ENCODE measurements at regions not wholly inside any gene's neighbourhood (a gene's known extent, or its start where the extent isn't known, plus 50 kb on each side); places are given as distances from the start of the nearest gene placed in this dataset.

DNA sequence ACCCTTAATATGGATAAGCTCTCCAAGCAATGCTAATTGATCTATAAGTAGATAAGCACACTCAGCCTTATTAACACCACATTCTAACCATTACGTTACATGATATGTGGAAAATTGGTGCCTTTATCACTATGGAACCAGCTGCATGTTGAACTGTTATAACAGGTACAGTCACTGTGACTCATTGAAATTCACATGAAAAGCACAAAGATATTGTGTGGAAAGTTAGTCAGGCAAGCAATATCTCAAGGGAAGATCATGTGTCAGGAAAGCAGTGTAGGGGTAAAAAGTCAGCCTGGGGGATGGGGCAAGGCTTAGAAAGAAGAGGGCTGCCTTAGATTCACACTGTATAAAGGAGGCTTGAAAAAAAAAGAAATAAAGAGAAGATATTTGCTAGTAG lies 313.7 kb upstream of the SMIM31 start:
- no peak for DNase-seq

- DNase-seq, result no peak
Observed at GRCh38 chr4:164441109-164441508, 312.8 kb upstream of the SMIM31 start.

DNA sequence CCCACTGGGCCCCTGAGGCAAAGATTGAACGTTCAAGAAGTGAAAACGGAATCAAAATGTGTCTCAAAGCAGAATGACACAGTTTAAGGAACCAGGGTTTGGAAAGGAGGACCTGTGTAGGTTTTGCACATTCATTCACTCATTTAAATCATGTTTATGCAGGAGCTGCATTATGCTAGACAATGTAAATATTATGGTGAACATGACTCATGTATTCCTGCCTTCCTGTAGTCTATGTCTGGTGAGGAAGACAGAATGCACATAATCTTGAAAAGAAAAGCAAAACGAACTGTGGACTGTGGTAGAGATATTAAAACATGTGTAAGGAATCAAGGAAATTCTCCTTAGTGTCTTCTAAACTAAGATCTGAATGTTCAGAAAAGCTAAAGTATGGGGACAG lies 311.8 kb upstream of the SMIM31 start:
- DNase-seq, result no peak

- DNase-seq, result no peak
Observed at GRCh38 chr4:164446516-164446915, 307.4 kb upstream of the SMIM31 start.

DNA sequence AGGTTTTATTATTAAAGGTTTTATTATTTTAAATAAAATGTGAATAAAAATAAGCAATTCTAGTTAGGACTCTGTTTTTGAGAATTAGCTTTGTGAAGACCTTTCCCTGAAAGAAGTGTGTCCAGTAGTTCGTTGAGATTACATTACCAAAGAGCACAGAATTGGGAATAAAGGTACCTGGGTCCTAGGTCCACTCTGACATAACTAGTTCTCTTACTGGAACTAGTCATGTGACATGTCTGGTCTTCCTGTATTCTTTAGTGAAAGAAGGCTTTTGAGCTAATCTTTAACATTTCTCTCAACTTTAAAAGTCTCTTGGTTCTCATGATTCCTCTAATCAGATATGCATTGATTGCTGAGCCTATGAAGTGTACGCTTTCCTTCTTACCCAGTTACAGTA lies 292.0 kb upstream of the SMIM31 start:
- no peak for DNase-seq

GRCh38 chr4:164462471-164462870 lies 291.5 kb upstream of the SMIM31 start:
- DNase-seq, result no peak

DNA sequence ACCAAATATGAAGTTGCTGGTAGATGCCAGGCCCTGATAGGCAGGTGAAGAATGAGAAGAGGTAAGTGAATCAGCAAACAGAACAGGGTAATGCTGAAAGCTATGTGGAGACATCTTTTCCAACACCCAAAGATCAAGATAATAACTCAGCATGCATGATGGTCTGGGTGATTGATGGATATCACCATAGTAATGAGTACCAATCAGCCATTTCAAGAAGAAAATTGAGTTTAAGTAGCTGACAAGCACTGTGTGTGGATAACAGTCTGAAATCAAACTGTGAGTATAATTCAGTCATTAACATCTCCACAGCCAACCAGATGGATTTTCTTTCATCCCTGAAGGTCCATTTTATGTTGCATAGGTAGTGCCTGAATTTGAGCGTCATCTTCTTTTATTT lies 289.6 kb upstream of the SMIM31 start:
- no peak for DNase-seq

GRCh38 chr4:164467493-164467892 lies 286.4 kb upstream of the SMIM31 start:
- no peak for DNase-seq

DNA sequence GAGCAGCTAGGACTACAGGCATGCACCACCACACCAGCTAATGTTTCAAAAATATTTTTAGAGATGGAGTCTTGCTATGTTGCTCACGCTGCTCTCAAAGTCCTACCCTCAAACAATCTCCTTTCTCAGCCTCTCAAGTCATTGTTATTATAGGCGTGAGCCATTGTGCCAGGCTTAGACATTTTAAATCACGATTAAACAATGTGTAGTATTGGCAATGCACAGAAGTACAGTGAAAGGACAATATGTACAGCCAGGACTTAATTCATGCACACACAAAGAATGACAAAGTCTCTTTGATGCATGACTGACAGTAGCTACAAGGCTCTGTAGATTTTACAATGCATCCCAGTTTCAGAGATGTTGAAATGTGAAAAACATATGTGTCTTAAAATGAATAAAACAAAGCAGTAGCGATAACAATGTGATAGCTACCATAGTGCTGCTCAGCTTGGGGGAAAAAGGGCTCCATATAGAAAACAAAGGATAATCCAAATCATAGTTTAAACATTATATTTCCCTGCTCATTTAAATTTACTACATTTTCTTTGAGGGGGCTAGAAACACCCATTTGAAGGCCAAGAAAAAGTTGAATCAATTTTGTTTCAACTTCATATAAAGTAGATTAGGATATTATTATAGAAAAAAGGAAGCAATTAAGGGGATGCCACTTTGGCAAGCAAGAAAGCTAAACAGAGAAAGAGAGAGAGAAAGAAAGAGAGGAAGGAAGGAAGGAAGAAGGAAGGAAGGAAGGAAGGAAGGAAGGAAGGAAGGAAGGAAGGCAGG lies 272.4 kb upstream of the SMIM31 start:
- DNase-seq, result no peak

DNA sequence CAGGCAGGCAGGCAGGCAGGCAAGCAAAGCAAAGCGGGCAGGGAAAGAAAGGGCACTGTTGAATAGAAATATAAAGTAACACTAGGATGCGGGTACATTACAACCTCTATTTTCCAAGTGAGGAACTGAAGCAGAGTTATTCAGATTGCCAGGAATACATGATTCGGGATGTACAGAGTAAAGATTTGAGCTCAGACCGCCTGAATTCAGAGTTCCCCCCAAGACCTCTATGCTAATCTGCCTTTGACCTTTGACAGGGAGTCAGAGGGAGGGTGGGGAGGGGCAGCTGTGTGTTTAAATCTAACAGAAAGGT lies 271.9 kb upstream of the SMIM31 start:
- no peak for DNase-seq

- no peak for DNase-seq
Observed at GRCh38 chr4:164482758-164483157, 271.2 kb upstream of the SMIM31 start.

GRCh38 chr4:164483711-164484110 lies 270.2 kb upstream of the SMIM31 start:
- no peak for DNase-seq

- DNase-seq, result no peak
Observed at GRCh38 chr4:164484551-164484950, 269.4 kb upstream of the SMIM31 start.

DNA sequence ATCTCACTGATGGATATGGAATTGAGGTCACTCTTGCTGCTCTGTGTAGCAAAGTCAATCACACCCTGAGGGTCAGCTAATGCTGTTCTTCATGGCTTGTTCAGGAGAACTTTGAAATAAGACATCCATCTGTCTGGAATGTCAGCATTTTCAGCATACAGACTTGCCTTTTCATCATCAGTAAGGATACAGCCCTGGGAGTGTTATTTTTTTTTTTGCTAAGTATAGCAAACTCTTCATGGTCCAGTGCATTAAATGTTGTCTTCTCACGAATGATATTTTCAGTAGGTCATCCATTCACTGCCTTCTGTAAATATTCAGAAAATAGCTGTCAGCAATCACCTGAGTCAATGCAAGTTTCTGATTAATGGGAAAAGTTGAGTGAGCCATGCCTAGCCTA lies 268.8 kb upstream of the SMIM31 start:
- DNase-seq, result no peak

GRCh38 chr4:164488114-164488513 lies 265.8 kb upstream of the SMIM31 start:
- no peak for DNase-seq

GRCh38 chr4:164501074-164501473 lies 252.9 kb upstream of the SMIM31 start:
- no peak for DNase-seq

DNA sequence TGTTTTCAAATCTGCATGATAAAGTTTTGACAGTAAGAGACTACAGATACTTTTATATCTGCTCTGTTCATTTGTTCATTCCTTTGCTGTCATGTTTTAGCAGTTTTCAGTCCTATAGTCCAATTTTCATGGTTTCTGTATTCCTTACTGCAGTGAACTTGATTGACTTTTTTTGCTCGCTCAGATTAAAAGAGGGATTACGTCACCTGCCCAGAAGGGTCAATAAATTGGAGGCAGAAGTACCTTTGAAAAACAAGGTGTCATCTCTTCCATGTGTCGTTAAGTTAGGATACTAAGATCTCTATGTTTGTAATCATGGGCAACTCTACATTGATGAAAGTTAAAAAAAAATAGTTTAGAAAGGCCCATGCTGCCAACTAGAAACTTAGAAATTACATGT lies 250.1 kb upstream of the SMIM31 start:
- no peak for DNase-seq

DNA sequence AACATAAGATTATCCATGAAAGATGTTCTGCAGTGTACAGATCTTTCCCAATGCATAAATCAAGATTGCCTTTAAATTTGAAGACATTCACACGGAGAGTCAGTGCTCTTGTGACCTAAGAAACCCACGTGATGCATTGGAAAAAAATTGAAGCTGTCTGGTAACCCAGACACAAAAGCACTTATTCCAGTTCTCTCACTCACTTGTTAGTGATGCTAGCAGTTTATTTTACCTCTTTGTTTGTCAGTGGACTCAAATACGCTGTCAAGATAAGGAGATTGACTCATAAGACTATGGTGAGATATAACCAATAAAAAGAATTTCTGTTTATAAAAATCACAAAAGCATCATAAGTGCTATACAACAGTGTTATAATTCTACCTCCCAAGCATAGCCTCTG lies 245.8 kb upstream of the SMIM31 start:
- DNase-seq, result no peak

GRCh38 chr4:164508771-164509170 lies 245.2 kb upstream of the SMIM31 start:
- DNase-seq, result peak; percentile 27 to 41

- no peak for DNase-seq
Observed at GRCh38 chr4:164509951-164510350, 244.0 kb upstream of the SMIM31 start.

DNA sequence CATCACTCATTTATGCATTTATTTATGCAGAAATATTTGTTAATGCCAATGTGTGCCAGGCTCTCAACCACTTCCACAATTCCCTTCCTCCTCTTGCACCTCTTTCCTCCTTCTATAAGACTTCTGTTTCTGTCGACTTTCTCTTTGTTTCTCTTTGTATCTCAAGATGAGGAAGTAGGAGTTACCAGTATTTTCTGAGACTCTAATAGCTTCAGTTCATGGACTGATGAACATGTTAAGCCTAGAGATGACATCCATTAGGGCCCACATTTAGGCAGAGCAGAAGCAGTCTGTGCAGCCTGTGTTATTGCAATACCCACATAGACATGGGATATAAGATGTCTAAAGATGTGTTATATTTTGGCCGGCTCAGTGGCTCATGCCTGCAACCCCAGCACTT lies 241.8 kb upstream of the SMIM31 start:
- peak; percentile 75 to 79 for DNase-seq

DNA sequence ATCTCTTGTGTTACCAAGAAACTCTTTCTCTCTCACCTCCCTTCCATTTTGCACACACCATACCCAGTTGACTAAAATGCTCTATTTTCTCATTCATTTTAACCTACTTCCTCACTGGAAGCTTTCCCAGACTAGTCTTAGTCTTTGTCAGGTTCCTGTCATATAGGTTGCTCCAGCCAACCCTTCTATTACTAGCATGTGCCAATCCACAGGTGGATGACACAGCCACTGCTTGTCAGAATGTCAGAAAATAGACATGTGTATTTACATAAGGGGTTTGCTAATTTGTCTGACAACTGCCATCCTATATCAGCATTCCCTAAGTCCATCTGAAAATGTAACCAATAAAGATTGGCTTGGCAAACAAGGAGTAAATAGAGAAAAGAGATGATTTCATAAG lies 239.2 kb upstream of the SMIM31 start:
- no peak for DNase-seq

GRCh38 chr4:164524789-164525188 lies 229.1 kb upstream of the SMIM31 start:
- no peak for DNase-seq

- no peak for DNase-seq
Observed at GRCh38 chr4:164526933-164527583, 226.9 kb upstream of the SMIM31 start.

GRCh38 chr4:164529058-164529457 lies 224.9 kb upstream of the SMIM31 start:
- DNase-seq, result no peak
